GM21737 (cell line): ENCODE measurements at regions not wholly inside any gene's neighbourhood (a gene's known extent, or its start where the extent isn't known, plus 50 kb on each side); places are given as distances from the start of the nearest gene placed in this dataset.

Source experiments
- ATAC-seq: cut with Tn5 transposase; IDR thresholded peaks from one replicate; pipeline ENCODE4 v1.9.1; 2021; ENCODE audit warnings: mild to moderate bottlenecking, moderate library complexity; ENCODE audit not compliant: unreplicated experiment

GRCh38 chr18:72194072-72194471, 350.1 kb downstream of the CBLN2 start:
- no peak for ATAC-seq

DNA sequence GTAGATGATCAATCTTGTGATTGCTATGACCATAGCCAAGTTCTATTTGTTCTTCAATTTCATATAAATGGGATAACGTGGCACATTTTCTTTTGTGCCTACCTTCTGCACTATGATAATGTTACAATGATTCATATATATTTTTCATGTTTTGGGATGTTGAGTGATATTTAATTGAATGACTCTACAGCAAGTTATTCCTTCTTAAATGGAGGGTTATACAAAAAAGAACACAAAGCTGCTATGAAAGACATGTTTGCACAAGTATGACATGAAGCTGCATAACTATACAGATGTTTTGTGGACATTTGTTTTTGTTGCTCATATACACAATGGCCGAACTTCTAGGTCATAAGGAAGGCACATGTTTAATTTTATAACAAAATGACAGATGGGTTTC, 356.2 kb downstream of the CBLN2 start:
- no peak for ATAC-seq

DNA sequence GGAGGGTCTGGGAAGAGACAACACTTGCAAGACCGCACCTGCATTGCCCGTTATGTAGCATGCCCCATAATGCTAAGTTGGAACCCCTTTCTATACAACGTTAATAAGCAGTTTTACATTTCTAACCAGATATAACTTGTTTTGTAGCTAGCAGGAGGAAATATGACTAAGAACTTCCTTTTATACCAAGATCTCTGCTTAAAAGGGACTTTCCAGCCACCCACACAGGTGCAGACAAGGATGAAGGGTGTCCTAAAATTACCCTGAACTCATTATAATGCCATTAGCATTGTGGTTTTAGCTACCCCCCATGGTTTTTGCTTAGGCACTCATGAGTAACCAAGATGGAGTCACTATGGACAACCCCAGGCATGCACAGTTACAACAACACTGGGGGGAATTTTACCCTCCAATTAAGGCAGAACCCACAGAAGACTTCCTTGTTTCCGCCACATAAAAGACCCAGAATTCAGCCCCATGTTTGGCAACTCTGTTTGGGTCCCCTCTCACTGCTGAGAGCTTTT, 362.8 kb downstream of the CBLN2 start:
- peak; percentile 91 for ATAC-seq

GRCh38 chr18:72180689-72181088, 363.5 kb downstream of the CBLN2 start:
- no peak for ATAC-seq

DNA sequence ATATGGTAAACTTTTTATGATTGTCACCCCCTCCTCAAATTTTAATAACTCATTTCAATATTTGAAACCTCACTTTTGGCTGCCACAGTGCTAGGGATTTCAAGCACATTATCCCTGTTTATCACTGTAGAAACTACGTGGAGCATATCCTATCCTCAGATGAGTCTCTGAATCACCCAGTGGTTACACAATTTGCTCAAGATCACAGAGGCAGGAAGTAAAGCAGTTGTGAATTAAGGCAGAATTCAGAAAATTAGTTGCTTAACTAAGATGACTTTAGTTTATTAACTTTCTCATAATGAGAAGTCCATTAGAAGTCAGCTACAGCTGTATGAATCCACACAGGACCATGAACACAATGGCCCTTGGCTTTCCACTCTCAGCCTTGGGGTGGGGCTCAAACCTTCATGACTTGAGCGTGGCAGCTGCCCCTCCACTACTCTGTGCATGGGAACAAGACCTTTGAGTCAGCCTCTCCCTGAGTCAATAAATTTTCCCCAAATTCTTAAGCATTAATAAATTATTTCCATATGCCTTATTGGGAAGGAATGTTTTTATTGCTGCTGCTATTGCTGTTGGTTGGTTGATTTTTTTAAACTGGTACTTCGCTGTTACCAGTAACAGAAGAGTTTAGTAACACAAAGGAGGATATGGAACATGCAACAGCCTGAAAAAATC, 369.0 kb downstream of the CBLN2 start:
- ATAC-seq: no peak

DNA sequence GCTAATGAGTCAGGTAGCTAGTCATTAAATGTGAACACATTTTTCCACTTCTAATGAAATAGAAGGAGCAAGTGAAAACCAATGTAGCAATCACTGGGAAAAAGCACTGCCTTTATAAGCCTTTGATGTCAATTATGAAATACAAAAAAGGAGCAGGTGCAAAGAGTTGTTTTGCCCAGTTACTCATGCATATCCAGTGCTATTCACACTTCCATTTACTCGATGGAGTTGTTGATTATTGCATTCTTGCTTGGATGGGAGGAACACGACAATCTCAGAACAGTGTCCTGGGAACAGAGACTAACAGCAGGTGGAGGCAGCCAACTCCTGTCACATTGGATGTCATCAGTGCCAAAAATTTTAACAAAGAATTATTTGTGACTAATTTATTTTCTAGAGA, 372.5 kb downstream of the CBLN2 start:
- no peak for ATAC-seq

- ATAC-seq: no peak
Measured at GRCh38 chr18:72161691-72162090, 382.5 kb downstream of the CBLN2 start.

DNA sequence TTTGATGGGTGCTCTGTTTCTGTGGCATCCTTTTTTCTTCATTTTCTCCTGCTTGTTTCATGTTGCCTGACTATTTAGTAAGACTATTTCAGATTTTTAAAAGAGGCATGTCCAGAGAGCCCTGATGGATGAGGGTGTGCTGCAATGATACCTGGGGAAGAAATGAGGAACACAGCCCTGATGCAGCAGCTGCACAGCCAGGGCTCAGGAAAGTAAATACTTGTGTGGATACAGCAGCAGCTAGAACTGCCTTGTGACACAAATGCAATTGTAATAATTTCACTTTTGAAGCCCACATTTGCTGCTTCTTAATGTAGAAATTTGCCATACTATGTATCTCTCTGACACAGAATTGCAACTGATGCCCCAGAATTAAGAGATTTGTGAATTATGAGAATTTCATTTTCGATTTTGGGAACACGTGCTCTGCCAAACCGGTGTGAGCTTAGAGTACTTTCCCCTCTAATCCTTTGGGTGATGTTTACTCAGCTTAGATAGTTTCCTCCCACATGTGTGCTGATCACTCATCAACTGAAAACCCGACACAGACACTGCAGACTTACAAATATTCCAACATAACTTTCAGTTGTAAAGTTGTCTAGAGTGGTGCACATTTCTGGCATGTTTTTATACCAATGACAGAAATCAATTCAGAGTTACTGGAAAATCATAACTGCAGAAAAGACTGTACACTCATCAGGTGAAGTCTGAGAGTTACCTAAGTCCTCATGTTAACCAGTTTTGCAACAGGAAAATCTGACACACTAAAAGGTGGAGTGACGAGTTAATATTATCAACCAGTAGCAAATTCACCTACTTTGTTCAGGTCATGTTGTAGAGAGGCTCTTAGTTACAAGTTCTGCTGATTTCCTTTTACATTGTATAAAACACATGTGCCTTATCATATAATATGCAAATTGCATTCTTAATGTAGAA, 383.4 kb downstream of the CBLN2 start:
- no peak for ATAC-seq

GRCh38 chr18:72155327-72155726, 388.8 kb downstream of the CBLN2 start:
- ATAC-seq: no peak

- no peak for ATAC-seq
Measured at GRCh38 chr18:72154926-72155325, 389.2 kb downstream of the CBLN2 start.

GRCh38 chr18:72152935-72153334, 391.2 kb downstream of the CBLN2 start:
- ATAC-seq: no peak

DNA sequence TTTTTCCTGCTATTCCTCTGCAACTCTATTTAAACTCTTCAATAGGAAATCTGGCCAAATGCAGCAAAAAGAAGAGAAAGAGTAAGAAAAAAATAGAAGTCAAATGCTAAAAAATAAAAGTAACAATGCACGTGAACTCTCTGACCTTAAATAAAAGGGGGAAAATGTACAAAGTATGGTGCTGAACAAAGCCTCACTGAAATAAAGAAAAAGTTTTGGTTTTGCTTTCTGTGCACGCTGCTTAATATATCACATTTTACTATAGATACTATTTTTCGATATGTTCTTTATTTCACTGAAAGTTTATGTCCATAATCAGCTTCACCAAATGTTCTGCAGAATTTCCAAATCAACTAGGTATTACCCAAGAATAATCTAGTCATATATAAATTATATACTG, 396.3 kb downstream of the CBLN2 start:
- ATAC-seq: no peak

- ATAC-seq: no peak
Measured at GRCh38 chr18:72140007-72140406, 404.1 kb downstream of the CBLN2 start.

GRCh38 chr18:72128649-72129048, 415.5 kb downstream of the CBLN2 start:
- ATAC-seq: no peak

GRCh38 chr18:72122103-72122502, 422.0 kb downstream of the CBLN2 start:
- no peak for ATAC-seq

DNA sequence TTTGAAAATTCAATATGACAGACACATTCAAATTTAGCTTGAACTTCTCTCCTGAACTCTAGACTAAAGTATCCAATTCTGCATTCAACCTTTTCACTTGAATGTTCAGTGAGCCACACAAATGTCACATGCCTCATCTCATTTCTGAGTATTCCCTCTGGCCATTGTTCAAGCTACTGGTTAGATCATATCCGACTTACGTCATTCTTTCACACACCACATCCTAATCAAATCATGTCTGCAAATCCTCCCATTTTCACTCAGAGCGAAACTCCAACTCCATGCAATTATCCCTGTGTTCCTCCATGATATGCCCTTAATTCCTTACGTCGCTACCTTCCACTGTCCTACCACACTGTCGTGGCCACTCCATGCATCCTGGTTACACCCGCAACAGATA, 425.1 kb downstream of the CBLN2 start:
- no peak for ATAC-seq

DNA sequence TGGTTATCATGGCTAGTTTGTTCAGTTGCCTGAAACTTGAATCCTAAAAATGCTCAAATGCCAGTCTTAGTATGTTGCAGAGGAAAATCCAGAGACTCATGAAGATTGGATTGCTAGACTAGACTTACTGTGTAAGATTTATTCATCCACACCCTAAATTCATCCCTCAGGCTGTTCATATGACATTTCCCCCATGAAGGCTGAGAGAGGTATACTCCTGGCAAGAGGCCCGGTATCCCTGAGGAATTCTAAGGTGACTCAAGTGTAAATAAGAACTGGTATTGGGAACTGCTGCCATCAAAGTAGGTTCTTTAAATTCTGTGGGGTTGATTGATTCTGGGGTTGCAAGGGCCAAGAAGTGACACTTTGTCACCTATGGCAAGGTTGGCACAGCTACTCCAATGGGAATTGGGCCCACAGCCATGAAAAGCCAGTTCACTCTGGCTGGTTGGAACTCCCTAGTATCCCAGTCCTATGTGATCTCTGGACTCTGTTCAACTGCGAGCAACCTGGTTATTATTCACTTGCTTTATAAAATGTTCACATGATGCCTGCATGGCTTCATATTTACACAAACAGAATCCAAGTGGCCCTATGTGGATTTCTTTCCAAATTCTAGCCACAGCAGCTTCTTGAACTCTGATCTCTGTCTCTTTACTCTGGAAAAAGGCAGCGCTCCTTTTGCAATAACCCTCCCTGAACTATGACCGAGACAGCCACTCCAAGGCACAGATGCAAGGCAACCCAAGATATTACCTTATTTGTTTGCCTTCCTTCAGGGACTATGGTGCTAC, 429.1 kb downstream of the CBLN2 start:
- ATAC-seq: no peak

- no peak for ATAC-seq
Measured at GRCh38 chr18:72107647-72108383, 436.3 kb downstream of the CBLN2 start.

GRCh38 chr18:72104851-72105250, 439.3 kb downstream of the CBLN2 start:
- no peak for ATAC-seq

- ATAC-seq: no peak
Measured at GRCh38 chr18:72102412-72102811, 441.7 kb downstream of the CBLN2 start.
